Stomach (tissue), 8 donors: ENCODE measurements at regions not wholly inside any gene's neighbourhood (a gene's known extent, or its start where the extent isn't known, plus 50 kb on each side); places are given as distances from the start of the nearest gene placed in this dataset.
A peak's percentile ranks its signal among the peaks of the same experiment; 100 is the strongest.

Experiments used
- DNase-seq, 2 donors: peaks; one replicate each; pipeline versions ENCODE4 v3.0.0 to v3.0.0-alpha.2; 2013 to 2019
- H3K27ac ChIP-seq, 5 donors: fragments of 200-600 bp in 4 of 5; sonication (generic) in 4 of 5; one replicate each; pipeline ENCODE4 v1.5.1; 2013 to 2019; ENCODE audit warnings: mild to moderate bottlenecking in 1 of 5, moderate library complexity in 1 of 5
- H3K27me3 ChIP-seq, 3 donors: fragments of 200-600 bp; sonication (generic); one replicate each; pipeline ENCODE4 v1.5.1; 2017 to 2019; ENCODE audit warnings: mixed run types in 1 of 3
- H3K36me3 ChIP-seq, 4 donors: fragments of 200-600 bp; sonication (generic); 1 replicate in 3 of 4; 2 replicates in 1 of 4; pipeline ENCODE4 v1.5.1; 2016 to 2019
- H3K4me1 ChIP-seq, 4 donors: fragments of 200-600 bp; sonication (generic); one replicate each; pipeline ENCODE4 v1.5.1; 2016 to 2019
- H3K4me3 ChIP-seq, 4 donors: fragments of 200-600 bp; sonication (generic) in 3 of 4; one replicate each; pipeline ENCODE4 v1.5.1; 2016 to 2019; ENCODE audit warnings: mild to moderate bottlenecking in 1 of 4
- H3K9me3 ChIP-seq, 4 donors: fragments of 200-600 bp; sonication (generic); one replicate each; pipeline ENCODE4 v1.5.1; 2016 to 2019
- CTCF ChIP-seq, 7 experiments: fragments of 450-650 bp in 4 of 7; fragments of 200-600 bp in 3 of 7; sonication (generic) in 3 of 7; IDR thresholded peaks; one replicate each; pipeline ENCODE4 v1.5.1; 2016 to 2019; ENCODE audit warnings: antibody characterized with exemption in 7 of 7, control low read depth in 2 of 7, mild to moderate bottlenecking in 1 of 7
- EP300 ChIP-seq: sonication (generic); formaldehyde crosslinking; IDR thresholded peaks from one replicate; pipeline ENCODE4 v1.6.1; 2017; ENCODE audit warnings: antibody characterized with exemption
- POLR2A ChIP-seq, 4 donors: fragments of 450-650 bp; IDR thresholded peaks; one replicate each; pipeline ENCODE4 v1.6.1; 2016; ENCODE audit warnings: antibody characterized with exemption in 4 of 4, control low read depth in 2 of 4, mild to moderate bottlenecking in 1 of 4, moderate library complexity in 1 of 4
- POLR2AphosphoS5 ChIP-seq, 3 donors: sonication (generic); formaldehyde crosslinking; IDR thresholded peaks; one replicate each; pipeline ENCODE4 v1.6.1; 2016; ENCODE audit warnings: antibody characterized with exemption in 3 of 3
- WGBS, 5 donors: extraction: QIAGEN DNeasy Blood & Tissue Kit in 3 of 5; methylation state at CpG; one replicate each; pipeline versions ENCODE4 v1.1.5 to v1.1.7; 2013 to 2018; 5-methylcytosine and 5-hydroxymethylcytosine counted together
- intact Hi-C: fragments of 100-400 bp; cut with DNase I; formaldehyde crosslinking; loops from one replicate; pipeline ENCODE4 v1.15.1; 2023; ENCODE audit warnings: low total_unique reads
- donor health status: healthy with polysubstance abuse.
- donor health status: Bipolar disorder and iron deficiency.
- donor health status: healthy.

- Histone ChIP-seq H3K27me3 (no peaks in the 10 kb centered on the region), H3K27ac (no peak overlapping the region), H3K4me1 (no peaks in the 10 kb centered on the region), H3K9me3 (no peaks in the 10 kb centered on the region), H3K4me3 (no peak overlapping the region), H3K36me3 (no peaks in the 10 kb centered on the region)
- intact Hi-C loops, result no loop called here
- WGBS, 5 donors, result 92 to 98% (median 95%) methylated on average over 2 of the region's 2 CpGs
- no peak for DNase-seq
- TF ChIP-seq EP300 (no peak), POLR2AphosphoS5 (IDR thresholded peaks at IDR 0.05) (no peak), POLR2A (IDR thresholded peaks at IDR 0.05) (no peak), CTCF (IDR thresholded peaks at IDR 0.05) (no peak)
These were observed 434.8 kb downstream of the ANKRD50 start for GRCh38 chr4:124277691-124278090.

- Histone ChIP-seq H3K9me3 (no peaks in the 10 kb centered on the region), H3K27me3 (no peaks in the 10 kb centered on the region), H3K36me3 (no peaks in the 10 kb centered on the region), H3K27ac (no peak overlapping the region), H3K4me1 (no peaks in the 10 kb centered on the region), H3K4me3 (no peak overlapping the region)
- intact Hi-C loops, result no loop called here
- no peak for TF ChIP-seq POLR2AphosphoS5 (IDR thresholded peaks at IDR 0.05)
- no peak for TF ChIP-seq EP300
- TF ChIP-seq CTCF (IDR thresholded peaks at IDR 0.05), result no peak
- TF ChIP-seq POLR2A (IDR thresholded peaks at IDR 0.05), result no peak
- no peak for DNase-seq
- 76 to 87% (median 79%) methylated on average over 1 of the region's 1 CpG for WGBS, 5 donors
These were observed 434.1 kb downstream of the ANKRD50 start for GRCh38 chr4:124278477-124278876.

- Histone ChIP-seq H3K4me1 (no peaks in the 10 kb centered on the region), H3K27me3 (no peaks in the 10 kb centered on the region), H3K36me3 (no peaks in the 10 kb centered on the region), H3K4me3 (no peak overlapping the region), H3K27ac (no peak overlapping the region), H3K9me3 (no peaks in the 10 kb centered on the region)
- no peak for TF ChIP-seq POLR2A (IDR thresholded peaks at IDR 0.05)
- no peak for TF ChIP-seq CTCF (IDR thresholded peaks at IDR 0.05)
- TF ChIP-seq EP300, result no peak
- TF ChIP-seq POLR2AphosphoS5 (IDR thresholded peaks at IDR 0.05), result no peak
- DNase-seq, result peak in 1 of 2 donors; percentile 12
- WGBS, 5 donors, result 25 to 55% (median 39%) methylated on average over 2 of the region's 2 CpGs
- intact Hi-C loops, result no loop called here
These were observed 432.8 kb downstream of the ANKRD50 start for GRCh38 chr4:124279741-124280140.

GRCh38 chr4:124282301-124282898 is 430.1 kb downstream of the ANKRD50 start:
- H3K36me3 ChIP-seq, result no peaks in the 10 kb centered on the region
- no peaks in the 10 kb centered on the region for H3K4me1 ChIP-seq
- H3K4me3 ChIP-seq, result no peak overlapping the region
- no peak for DNase-seq
- no peaks in the 10 kb centered on the region for H3K27me3 ChIP-seq
- H3K9me3 ChIP-seq, result no peaks in the 10 kb centered on the region
- no peak for TF ChIP-seq CTCF (IDR thresholded peaks at IDR 0.05)
- no peak for TF ChIP-seq POLR2AphosphoS5 (IDR thresholded peaks at IDR 0.05)
- TF ChIP-seq EP300, result no peak
- TF ChIP-seq POLR2A (IDR thresholded peaks at IDR 0.05), result no peak
- intact Hi-C loops, result no loop called here
- WGBS, 5 donors, result 52 to 71% (median 56%) methylated on average over 4 of the region's 4 CpGs
- no peak overlapping the region for H3K27ac ChIP-seq
